ENCODE measurements at regions not wholly inside any gene's neighbourhood (a gene's known extent, or its start where the extent isn't known, plus 50 kb on each side); places are given as distances from the start of the nearest gene placed in this dataset.

DNA sequence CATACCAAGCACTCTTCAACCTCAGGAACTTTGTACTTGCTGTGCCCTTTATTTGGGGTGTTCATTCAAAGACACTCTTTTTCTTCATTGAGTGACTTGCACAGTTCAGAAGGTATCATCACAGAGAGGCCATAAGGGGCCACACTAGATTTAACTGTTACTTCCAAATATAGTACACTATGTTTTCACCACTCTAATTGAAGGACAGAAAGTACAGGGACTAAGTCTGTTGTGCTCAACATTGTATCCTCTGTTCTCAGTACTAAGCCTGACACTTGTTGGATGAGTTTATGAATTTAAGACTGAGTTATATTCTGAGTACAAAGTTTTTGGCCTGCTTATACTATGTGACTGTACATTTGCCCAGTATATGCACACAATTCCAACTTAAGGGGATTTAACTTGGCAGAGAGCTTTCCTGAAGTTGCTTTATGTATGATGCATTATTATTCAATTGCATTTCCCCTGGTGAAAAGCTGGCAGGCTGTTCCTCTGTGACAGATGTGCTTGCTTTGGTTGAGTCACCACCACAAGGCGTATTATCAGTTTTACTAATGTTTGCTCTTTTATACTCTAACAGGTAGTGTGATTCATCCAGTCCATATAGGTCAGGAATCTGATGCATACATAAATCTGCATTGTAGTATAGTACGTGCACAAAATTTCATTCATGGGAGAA, 714.8 kb downstream of the TLR4 start:
- no peak for DNase-seq (ENCODE audit: low read depth)

DNA sequence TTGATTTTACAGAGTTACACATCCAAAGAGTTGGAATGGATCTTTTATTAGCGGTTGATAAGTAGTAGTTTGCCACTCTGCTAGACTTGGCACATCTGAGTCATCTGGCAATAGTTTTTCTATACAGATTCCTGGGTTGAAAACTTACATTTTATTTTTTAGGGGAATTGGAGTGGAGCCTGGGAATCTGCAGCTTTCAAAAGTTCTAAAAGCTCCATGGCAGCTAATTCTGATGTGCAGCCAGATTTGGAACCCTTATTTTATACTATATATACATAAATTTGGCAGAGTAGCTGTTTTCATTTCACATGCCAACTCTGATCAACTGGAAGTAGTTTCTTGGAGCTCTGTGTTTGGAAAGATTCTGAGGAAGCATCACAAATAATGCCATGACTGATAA, 715.5 kb downstream of the TLR4 start:
- no peak for DNase-seq (ENCODE audit: low read depth)

DNA sequence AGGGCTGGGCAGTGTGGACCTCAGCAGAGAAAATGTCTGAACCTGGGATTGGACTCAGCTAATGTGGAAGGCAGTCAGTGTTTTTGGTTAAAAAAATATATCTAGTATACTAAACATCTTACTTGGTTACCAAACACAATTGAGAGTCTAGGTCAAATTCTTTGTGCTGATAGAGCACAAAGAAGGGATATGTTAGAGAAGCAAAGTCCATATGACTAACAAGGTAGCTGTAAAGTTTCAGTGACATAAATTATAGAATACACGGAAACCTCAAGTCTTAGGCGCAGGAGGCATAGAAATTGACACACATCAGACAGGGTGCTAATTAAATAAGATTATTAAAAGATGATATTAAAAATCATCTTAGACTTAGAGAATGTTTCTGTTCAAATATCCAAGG, 718.3 kb downstream of the TLR4 start:
- no peak for DNase-seq (ENCODE audit: low read depth)

DNA sequence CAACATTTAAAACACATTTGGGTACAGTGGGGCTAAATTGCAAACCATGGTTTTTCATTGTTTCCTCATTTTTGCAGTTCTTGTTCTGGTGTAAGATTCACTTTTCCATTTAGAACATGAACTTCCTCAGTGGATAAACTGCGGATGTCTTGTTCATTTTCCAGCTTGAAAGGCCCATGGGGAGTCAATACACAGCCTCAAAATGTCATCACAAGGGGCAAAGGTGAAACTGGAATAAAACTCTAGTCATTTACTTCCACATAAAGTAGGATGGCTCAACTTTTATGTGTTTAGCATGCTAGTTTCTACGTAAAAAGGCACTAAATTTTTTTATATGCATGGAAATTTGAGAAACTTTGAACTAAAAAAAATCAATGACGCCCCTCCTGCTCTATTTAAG, 718.8 kb downstream of the TLR4 start:
- DNase-seq (ENCODE audit: low read depth), result no peak

DNA sequence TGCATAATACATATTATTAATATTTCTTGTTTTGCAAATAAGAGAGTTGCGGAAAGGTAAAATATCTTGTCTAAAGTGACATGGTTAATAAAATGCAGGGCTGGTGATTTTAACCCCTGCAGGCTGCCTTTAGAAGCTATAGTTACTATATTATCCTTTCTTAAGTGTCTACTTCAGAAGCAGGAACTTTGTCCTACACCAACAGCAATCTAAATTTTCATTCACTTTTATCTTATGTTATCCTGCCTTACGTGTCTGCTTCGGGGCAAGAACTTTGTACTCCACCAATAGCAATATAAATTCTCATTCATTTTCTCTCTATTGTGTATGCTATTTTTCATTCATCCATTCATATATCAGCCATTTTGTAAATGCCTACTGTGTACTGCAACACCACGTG, 719.5 kb downstream of the TLR4 start:
- DNase-seq (ENCODE audit: low read depth), result no peak

DNA sequence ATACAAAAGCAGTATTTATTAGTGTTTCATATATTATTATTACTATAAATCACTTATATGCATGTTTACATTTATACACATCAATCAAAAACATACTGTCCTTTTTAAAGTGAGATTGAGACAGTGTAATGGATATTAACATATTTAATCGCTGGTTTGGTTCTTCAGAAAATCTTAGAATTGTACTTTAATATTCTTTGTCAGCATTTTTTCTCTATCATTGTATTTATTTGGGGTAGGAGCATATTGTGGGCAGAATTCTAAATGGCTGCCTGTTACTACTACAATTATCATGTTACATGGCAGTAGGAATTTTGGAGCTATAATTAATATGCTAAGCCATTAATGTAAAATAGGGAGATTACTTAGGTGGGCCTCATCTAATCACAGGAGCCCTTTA, 722.6 kb downstream of the TLR4 start:
- no peak for DNase-seq (ENCODE audit: low read depth)

DNA sequence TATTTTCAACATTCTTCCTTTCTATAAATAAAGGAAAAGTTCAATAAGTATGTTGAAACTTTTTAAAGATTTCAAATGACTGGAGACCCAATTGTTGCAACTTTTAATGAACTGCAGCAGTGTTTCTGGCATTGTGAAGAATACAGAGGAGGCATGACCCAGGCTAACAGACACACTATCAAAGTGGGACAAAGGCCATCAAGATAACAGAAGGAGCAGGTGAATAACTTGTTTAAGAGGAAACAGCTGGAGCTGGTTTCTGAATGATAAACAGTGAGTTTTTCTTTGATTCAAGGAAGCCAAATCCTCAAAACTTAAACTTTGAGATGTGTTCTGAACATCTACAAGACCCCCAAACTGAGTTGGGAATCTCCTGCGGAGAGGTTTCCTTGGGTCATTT, 734.6 kb downstream of the TLR4 start:
- DNase-seq (ENCODE audit: low read depth), result no peak

DNA sequence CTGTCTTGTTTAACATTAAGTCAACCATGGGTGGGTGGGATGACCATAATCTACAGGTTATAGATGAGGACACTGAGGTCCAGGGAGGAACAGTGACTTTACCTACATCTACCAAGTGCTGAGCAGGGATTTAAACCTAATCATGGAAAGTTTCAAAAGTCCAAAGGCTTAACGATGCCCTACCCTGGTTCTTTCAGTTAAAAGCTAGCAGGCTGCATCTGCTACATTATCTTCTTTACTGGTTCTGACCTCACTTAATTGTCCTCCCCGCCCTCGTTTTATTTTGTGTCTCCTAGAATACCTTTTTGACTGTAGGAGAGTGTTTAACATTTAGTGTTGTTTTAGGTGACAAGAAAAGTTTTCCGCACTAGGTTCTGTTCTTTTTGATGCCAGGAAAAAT, 735.2 kb downstream of the TLR4 start:
- no peak for DNase-seq (ENCODE audit: low read depth)

DNA sequence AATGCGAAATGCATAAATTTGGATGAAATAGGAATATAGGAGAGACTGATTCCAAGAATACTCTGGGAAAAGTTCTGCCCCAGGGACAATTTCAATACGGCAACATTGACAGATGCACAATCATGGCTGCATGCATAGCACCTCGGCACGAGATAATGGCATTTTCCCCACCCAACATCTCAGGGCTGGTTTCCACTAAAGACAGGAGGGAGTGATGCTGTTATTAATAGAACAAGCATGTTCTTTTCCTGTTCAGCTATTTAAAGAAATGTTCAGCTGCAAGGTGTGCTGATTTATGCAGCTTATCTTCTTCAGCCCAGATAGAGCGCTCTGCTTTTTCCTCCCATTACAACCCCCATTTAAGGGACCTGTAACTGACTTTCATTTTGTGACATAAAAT, 740.2 kb downstream of the TLR4 start:
- no peak for DNase-seq (ENCODE audit: low read depth)

DNA sequence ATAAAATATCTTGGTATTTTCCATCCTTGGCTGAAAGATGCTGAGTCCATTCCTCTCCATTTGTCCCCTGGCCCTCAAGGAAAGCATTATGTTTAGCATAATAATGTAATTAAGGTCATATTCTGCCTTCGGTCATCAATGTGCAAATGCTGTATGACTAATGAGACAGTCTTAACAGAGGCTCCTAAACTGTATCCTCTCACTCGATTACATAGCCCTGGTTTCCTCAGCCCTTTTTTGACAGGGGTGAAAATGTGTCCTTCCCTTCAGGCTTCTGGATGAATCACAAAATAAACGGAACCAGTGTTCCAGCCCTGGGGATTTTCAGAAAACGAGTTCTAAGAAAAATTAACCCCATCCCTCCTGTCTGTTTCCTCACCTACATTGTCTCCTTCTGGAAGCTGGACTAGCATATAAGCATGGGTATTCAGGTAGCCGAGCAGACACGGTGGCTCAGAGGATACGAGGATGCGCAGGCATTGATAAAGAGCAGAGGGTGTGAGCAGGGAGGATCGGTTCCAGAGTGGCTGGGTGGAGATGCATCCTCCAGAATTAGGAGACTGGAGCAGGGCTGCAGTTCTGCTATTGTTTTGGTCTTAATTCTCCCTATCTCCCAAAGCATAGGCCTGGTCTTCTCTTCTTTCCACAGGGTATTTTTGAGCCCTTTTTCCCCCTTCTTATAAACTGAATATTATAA, 742.9 kb downstream of the TLR4 start:
- no peak for DNase-seq (ENCODE audit: low read depth)

DNA sequence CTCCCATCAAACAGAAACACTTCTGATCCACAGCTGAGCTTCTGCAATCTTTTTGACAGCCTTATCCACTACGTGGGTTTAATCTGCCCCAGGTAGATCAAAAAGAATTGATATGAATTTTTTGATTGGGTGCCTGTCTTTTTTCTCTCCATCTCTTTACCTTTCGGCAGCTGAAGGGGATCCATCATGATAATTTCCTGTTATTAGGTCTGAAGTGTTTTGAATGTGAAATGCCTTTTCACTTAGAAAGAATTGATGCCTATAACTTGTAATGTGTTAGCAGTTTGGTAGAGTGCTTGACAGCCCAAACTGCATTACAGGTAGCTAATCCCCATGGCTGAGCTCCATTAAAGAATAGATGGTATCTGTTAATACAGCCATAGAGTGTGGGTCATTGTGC, 745.4 kb downstream of the TLR4 start:
- DNase-seq (ENCODE audit: low read depth), result no peak

DNA sequence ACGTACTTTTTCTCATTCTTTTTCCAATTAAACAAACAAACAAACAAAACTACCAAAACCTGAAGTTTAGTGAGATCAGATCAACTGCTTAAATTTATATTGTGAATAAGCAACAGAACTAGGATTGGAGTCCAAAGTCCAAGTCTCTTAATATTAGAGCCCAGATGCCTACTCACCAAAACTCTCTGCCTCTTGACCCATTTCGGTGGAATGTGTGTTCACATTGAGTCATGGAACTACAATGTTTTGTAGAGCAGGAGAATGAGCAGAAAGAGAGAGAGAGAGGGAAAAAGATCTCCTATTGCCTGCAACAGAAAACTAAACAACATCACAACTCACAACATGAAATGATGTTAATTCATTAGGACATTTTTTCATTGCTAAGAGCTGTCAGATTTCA, 751.1 kb downstream of the TLR4 start:
- no peak for DNase-seq (ENCODE audit: low read depth)

DNA sequence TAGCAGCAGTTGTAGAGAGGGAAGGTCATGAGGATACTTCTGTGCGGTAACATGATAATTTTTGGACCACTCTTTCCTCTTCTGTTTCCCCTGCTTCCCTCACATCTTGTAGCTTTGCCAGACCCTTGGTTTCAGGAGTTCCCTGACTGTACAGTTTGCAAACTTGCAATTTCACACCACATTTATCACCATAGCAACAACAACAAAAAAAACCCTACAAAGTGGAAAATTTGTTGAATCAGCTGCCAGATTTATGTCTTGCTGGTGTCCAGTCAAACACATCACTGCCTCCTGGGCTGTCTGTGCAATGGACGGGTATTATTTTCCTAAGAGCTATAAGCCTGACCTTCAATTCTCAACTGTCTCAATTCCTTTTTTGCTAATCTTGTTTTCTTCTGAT, 751.6 kb downstream of the TLR4 start:
- DNase-seq (ENCODE audit: low read depth), result no peak

DNA sequence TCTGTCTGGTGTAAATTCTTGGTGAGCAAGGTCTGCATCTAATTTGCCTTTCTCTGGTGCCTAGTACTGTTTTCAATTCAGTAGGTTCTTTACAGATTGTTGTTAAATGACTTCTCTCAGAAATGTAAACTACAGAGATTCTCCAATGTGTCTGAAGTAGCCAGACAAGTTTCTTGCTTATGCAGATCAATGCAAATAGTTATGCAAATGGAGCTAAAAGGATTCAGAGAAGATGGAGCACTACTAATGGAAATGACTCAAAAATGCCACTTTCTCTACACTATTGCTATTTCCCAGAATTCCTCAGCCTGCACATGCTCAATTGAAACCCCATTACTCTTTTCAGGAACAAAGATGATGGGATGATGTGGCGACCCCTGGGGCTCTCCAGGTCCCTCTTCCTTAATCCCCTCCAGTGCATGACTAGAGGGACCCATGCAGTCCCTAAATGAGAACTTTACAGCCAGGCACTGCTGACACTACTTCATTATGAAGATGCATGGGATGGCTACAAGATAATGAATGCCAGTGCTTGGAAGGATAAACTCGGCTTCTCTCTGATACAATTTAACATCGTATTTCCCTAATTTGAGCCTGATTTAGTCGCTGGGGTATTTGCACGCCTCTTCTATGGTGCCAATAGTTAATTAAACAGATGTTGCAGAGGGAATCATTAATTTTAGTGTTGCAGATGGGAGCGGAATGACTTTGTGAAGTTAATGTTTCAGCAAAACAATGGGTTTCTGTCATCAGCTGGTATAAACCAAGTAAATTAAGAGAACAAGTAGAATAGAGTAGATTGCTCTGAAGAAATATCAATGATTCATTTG, 753.2 kb downstream of the TLR4 start:
- DNase-seq (ENCODE audit: low read depth), result no peak

DNA sequence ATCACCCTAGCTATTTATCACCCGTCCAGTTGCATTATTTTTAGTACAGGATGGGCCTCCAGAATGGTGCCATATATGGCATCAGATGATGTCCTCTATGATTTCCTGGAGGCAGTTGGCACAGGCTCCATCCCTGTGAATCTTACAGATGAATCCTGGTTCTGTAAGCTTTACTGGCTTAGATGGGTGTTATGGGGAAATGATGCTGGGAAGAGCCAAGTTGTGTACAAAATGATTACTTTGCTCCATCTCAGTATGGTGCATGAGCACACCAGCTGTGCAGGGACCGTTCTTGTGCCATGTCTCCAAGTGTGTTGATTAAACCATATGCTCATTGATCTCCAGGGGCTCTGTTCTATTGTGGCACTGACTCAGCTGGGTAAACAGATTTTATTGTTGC, 755.7 kb downstream of the TLR4 start:
- DNase-seq (ENCODE audit: low read depth), result no peak

DNA sequence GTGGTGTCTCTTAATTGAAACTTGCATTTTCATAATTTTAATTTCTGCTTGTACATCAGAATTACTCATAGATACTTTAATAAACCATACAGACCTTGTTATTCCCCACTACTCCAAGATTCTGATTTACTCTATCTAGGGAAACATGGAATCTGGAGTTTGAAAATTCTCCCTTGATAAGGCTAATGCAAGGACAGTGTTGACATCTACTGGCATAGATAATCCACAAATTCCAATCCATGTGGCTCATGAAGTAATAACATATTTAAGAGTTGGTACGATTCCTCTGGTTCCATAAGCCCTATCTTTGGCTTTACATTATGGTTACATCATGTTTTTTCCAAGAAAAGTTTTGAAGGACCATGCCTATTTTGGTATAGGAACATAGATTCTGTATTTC, 759.2 kb downstream of the TLR4 start:
- no peak for DNase-seq (ENCODE audit: low read depth)

DNA sequence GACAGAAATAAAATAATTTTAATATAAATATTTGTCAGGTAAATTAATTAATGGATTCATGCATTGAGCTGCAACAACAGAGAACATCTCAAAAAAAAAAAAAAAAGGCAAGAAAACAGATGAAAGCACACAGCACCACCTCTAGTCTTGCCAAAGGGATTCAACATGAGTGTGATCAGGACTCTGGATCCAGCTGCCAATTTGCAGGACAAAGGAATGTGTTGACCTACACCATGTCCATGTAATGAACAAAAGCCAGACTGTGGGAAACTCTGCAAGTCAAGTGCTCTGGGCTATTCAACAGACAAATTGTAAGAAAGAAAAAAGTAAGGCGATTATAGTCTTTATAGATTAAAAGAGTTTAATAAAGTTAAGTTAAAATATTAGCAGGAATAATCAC, 769.3 kb downstream of the TLR4 start:
- no peak for DNase-seq (ENCODE audit: low read depth)

DNA sequence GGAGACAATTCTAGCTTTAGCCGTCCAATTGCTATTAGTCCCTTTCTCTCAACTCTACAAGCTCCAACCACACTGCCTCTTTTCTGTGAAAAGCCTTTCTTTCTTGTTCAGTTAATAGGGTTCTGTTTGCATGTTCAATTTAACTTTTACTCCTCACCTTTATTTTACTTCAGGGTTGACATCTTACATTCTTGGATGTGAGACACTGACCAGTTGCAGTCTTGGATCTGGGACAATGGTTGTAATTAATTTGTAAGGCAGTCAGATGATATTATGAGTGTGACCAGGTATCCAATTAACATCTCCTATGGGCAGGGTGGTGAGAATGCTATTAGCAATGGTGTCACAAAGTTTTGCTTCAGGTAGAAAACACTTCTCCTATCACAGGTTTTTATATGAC, 774.5 kb downstream of the TLR4 start:
- DNase-seq (ENCODE audit: low read depth), result no peak

DNA sequence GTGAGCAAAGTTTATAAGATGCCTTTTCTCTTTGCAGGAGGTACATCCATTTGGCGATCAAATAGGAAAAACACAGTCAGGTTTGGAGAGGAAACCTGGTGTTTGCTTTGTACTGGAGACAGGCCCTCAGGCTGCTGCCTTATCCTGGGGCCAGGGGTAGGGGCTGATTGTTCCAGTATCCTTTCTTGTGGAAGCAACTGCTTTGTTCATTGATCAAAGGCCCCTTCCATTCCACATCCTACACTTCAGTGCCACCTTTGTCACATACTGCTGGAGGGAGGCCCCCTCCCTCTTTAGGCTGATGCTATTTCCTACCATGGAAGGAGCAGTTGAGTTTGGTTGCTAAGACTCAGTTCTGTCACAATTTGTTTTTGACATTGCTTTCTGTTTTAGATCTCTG, 778.1 kb downstream of the TLR4 start:
- DNase-seq (ENCODE audit: low read depth), result no peak

DNA sequence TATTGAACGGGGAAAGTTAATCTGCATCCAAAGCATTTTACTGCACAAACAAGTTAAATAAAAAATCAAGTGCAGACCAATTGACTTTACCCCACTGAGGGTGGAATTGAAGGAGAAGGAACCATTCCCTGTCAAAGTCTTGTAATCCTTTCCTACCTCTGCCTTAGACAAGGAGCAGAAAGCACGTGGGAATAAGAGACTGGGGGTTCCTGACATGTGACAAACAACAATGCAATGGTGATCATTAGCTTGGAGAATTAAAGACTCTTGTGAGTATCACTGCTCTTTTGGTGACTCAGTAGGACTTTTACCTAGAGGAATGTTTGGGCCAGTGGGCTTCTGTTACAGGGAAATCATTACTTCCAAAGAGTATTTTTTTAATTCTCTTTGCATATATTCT, 779.5 kb downstream of the TLR4 start:
- no peak for DNase-seq (ENCODE audit: low read depth)

DNA sequence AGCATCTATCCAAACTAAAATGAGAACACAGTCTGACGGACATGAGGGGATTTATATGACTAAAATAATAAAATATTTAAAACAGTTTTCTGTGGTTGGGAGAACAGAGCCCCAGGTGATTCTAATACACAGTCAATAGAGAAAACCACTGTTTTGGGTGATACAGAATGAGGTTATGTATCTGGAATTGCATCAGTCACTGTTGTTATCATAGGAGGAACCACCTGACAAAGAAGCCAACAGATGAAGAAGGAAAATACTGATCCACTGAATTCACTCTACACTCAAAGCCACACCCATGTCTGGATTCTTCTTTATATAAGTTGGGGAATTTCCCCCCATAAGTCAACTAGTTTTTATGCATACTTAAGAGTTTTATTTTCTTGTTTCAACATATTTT, 799.0 kb downstream of the TLR4 start:
- no peak for DNase-seq (ENCODE audit: low read depth)

DNA sequence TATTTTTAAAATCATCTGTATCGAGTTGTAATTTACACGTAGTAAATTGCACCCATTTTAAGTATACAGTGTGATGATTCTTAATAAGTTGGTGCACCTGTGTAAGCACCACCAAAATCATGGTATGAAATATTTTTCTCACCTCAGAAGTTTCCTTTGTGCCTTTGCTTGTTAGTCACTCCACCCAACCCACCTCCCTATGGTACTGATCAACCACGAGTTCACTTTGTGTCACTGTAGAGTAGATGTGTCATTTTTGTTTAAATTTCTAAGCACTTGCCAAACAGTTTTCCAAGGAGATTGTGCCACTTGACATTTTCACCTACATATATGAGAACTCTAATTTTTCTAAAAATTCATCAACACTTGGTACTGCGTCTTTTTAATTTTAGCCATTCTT, 806.5 kb downstream of the TLR4 start:
- no peak for DNase-seq (ENCODE audit: low read depth)

DNA sequence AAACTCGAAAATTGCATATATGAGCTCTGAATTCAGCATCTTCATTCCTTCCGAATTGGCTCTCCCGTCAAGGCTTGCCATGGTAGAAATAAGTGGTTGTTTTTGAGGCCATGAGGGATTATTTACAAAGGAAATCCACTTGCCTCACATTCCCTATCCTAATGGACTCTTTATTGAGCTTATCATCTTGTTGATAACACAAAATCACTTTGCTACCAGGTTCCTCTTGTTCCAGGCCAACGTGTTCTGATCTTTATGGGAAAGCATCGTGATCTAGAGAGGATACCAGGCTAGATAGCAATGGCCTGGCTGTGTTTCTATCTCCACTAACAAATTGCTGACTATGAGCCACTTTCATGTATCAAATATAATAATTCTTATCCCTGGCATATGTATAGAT, 811.7 kb downstream of the TLR4 start:
- DNase-seq (ENCODE audit: low read depth), result no peak

Measured in CMK (cell line).